AG09319 (cell line): ENCODE measurements at regions not wholly inside any gene's neighbourhood (a gene's known extent, or its start where the extent isn't known, plus 50 kb on each side); places are given as distances from the start of the nearest gene placed in this dataset.

Experiments
- DNase-seq: peaks from one replicate; pipeline ENCODE4 v3.0.0-alpha.2; 2010; ENCODE audit warnings: low read depth; ENCODE audit errors: extremely low read depth
- TF ChIP-seq, protein P1 (sequence below): IDR thresholded peaks from 2 replicates; pipeline ENCODE4 v1.5.1; 2011; ENCODE audit warnings: low read depth, mild to moderate bottlenecking, inconsistent platforms, low read length, moderate library complexity

DNA sequence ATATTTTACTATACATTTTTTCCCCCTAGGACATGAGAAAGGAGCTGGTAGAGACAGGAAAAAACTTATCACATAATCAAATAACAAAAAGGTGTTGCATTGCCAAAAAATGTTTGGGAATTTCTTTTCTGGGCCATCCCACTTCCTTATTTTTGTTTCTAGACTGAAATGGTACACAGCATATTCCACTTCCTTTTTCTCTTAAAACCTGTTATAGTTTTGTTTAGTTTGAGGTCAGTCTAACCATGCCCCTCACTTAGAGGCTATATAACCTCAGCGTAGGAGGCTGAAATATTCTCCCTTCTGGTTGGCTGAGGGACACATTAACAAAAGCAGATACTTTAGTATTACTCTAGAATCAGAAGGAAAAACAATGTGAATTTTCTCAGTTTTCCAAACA, 323.9 kb downstream of the GJA1 start:
- DNase-seq: no peak
- TF ChIP-seq, protein P1, sequence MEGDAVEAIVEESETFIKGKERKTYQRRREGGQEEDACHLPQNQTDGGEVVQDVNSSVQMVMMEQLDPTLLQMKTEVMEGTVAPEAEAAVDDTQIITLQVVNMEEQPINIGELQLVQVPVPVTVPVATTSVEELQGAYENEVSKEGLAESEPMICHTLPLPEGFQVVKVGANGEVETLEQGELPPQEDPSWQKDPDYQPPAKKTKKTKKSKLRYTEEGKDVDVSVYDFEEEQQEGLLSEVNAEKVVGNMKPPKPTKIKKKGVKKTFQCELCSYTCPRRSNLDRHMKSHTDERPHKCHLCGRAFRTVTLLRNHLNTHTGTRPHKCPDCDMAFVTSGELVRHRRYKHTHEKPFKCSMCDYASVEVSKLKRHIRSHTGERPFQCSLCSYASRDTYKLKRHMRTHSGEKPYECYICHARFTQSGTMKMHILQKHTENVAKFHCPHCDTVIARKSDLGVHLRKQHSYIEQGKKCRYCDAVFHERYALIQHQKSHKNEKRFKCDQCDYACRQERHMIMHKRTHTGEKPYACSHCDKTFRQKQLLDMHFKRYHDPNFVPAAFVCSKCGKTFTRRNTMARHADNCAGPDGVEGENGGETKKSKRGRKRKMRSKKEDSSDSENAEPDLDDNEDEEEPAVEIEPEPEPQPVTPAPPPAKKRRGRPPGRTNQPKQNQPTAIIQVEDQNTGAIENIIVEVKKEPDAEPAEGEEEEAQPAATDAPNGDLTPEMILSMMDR: no peak

- TF ChIP-seq, protein P1: no peak
- DNase-seq: no peak
These were observed 324.7 kb downstream of the GJA1 start for GRCh38 chr6:121760191-121760590.

- DNase-seq: no peak
- TF ChIP-seq, protein P1: no peak
These were observed 325.3 kb downstream of the GJA1 start for GRCh38 chr6:121760745-121761144.

DNA sequence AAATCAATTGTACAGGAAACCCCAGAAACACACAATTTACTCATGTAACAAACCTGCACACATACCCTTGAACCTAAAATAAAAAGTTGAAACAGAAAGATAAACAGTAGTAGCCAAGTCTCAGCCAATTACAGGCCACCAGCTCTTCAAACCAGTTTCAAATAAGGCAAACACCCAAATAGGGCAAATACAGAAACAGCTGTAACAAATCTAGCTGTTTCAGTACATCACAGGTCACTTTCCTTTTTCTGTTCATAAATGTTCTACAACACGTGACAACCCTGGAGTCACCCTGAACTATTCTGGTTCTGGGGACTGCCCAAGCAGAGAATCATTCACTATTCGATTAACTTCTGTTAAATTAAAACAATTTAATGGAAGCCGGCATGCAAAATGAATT, 329.0 kb downstream of the GJA1 start:
- TF ChIP-seq, protein P1: no peak
- no peak for DNase-seq

DNA sequence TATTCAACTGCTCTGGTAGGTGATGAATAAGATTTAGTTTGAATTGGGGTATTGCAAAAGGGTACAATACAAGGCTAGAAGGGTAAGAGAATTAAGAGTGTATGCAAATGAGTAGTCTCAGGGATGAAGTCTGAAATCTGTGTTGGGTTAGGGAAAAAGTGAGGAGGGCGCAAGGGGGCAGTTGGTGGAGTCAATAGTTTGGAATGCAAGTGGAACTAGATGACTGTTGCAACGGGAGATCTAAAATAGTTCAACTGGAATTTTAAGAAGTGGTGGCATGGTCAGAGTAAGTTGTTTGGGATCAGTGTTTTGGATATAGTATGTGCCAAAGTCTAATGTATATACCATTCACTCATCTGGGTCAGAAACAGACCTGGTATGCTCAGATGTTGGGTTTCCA, 329.6 kb downstream of the GJA1 start:
- no peak for DNase-seq
- TF ChIP-seq, protein P1: no peak

- TF ChIP-seq, protein P1: no peak
- DNase-seq: no peak
These were observed 331.8 kb downstream of the GJA1 start for GRCh38 chr6:121767211-121767610.

GRCh38 chr6:121770943-121771342, 335.5 kb downstream of the GJA1 start:
- no peak for DNase-seq
- TF ChIP-seq, protein P1: no peak
